NCI-H2196 (cell line): ENCODE measurements at regions not wholly inside any gene's neighbourhood (a gene's known extent, or its start where the extent isn't known, plus 50 kb on each side); places are given as distances from the start of the nearest gene placed in this dataset.
"Not testable (repeated sequence)": the region's sequence is repeated elsewhere in the genome, so short reads cannot be mapped to it uniquely, and the experiment has no call there.

Experiments
- DNase-seq: peaks from one replicate; lab custom pipeline; 2025; ENCODE audit not compliant: unreplicated experiment; lab: John Stamatoyannopoulos, UW

DNA sequence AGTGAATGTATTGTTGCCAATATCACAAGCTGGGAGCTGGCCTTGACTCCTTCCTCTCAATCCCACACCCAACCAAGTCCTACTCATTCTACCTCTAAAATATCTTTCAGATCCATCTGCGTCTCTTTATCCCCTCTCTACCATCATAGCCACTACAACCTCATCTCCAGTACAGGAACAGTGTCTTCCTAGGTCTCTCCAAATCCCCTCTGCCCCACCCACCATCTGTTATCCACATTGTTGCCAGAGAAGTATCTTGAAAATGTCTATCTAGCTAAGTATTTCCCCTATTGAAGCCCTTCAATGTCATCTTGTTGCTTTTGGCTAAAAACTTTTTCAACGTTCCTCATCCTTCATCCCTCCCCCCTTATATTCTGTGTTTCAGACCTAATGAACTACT, 244.7 kb downstream of the C12orf75 start:
- no peak for DNase-seq

GRCh38 chr12:105576261-105576660, 245.8 kb downstream of the C12orf75 start:
- DNase-seq = no peak

- peak; percentile 53 for DNase-seq
Observed at GRCh38 chr12:105580821-105581352, 250.4 kb downstream of the C12orf75 start.

DNA sequence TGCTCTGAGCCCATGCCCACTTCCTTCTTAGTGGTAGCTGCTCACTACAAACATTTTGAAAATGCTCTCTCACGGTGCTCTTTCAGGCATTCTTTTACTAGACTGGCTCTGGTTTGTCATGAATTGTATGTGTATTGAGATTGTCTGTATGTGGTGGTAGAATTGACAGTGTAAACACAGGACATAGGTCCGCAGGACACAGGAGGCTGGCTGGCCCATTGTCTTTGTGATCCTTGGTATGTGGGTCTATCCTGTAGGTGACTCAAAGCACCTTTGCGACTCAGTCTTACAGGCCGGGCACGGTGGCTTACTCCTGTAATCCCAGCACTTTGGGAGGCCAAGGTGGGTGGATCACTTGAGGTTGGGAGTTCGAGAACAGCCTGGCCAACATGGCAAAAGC, 250.9 kb downstream of the C12orf75 start:
- no peak for DNase-seq

- no peak for DNase-seq
Observed at GRCh38 chr12:105585107-105585506, 254.6 kb downstream of the C12orf75 start.

GRCh38 chr12:105587237-105587636, 256.7 kb downstream of the C12orf75 start:
- no peak for DNase-seq

- no peak for DNase-seq
Observed at GRCh38 chr12:105588106-105588505, 257.6 kb downstream of the C12orf75 start.

DNA sequence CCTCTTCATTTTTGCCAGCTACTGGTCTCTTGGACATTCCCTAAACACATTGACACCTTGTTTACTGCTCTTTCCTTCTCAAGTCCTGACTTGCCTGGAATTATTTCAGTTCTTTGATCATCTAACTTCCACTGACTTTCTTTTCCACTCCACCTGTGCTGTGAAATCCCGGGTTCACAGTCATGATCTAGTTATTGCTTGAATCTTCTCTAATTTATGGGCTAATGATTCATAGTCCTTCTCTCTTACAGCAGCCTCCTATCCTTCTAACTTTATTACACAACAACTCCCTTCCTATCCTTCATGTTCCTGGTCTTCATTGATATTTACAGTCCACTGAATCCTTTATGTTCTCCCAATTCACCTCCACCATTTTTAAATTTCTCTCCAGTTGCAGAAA, 260.1 kb downstream of the C12orf75 start:
- no peak for DNase-seq

DNA sequence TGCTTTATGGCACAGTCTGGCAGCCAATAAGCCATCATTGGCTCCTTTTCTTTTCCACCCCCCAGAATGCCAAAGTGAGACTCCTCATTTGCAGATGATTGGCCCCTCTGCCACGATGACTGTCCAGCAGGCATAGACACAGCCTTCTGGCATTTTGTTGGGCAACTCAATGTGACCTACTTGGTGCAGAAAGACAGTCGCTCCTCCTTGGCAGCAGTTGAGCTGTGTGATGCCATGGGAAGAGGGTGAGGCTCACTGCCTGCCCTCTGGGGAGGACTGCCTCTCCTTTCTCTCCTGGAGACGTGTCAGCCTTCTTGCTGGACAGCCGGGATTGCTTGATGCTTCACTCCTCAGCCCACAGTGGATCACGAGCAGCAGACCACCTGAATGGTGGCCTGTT, 264.9 kb downstream of the C12orf75 start:
- DNase-seq = no peak

DNA sequence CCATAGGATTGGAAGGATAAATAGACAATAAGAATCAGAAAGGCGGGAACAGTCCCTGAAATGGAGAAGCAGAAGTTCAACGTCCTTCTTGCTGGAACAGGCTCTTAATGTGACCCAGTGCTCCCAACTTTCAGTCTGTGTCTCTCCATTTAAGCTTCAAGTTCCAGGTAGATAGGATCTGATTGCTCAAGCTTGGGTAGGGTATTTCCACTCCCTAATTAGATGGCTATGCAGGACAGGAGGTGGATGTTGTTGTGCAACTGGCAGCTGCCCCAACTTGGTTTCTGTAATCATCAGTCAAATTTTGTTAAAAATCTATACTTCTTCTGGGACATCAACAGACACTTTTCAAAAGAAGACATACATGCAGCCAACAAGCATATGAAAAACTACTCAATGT, 266.2 kb downstream of the C12orf75 start:
- DNase-seq = no peak

DNA sequence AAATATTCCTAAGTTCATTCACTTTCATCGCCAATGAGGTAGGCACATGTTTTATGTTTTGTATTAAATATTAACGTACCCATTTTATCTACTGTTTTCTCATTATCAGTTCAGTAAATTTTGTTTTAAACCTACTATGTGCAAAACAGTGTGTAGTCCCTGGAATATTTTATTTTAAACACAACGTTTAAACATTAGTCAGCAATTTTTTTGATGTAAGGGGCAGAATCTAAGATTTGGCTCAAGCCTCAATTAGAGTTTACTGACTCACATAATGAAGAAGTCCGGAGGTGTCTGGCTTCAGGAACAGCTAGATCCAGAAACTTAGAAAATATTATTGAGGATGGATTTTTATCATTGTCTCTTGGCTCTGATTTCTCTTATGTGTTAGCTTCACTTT, 267.5 kb downstream of the C12orf75 start:
- no peak for DNase-seq

DNA sequence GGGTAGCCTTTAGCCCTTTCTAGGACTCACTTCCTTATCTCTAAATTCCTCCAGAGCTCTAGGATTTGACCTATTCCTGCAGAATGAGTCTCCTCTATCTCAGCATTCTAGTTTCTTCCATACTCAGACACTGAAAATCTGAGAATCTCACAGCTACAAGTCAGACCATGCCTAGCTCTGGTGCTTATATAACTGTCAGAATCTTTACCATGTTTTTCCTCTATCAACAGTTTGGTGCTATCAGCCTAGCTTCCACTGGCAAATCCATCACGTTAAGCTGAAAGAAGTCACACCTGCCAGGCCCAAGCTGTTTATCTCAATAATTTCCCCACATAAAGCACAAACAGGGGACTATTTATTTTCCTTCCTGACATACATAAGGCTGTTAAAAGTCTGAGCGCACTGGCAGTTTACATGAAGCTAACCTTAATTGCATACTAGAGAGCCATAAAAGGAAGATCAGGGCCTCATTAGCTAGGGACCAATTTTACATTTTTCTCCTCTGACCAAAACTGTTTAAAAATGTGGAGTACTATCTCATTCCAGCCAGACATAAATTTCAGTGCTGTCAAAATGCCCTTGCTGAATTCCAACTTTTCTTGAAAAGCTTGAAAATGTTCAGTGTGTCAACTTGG, 270.5 kb downstream of the C12orf75 start:
- no peak for DNase-seq

DNA sequence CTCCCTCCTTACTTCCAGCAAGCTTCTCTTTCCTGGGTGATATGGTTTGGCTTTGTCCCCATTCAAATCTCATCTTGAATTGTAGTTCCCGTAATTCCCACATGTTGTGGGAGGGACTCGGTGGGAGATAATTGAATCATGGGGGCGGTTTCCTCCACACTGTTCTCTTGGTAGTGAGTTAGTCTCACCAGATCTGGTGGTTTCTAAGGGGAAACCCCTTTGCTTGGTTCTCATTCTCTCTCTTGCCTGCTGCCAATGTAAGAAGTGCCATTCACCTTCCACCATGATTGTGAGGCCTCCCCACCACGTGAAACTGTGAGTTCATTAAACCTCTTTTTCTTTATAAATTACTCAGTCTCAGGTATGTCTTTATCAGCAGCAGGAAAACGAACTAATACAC, 271.8 kb downstream of the C12orf75 start:
- not testable (repeated sequence) for DNase-seq

GRCh38 chr12:105604281-105604680, 273.8 kb downstream of the C12orf75 start:
- not testable (repeated sequence) for DNase-seq

GRCh38 chr12:105606613-105607012, 276.1 kb downstream of the C12orf75 start:
- DNase-seq = not testable (repeated sequence)

DNA sequence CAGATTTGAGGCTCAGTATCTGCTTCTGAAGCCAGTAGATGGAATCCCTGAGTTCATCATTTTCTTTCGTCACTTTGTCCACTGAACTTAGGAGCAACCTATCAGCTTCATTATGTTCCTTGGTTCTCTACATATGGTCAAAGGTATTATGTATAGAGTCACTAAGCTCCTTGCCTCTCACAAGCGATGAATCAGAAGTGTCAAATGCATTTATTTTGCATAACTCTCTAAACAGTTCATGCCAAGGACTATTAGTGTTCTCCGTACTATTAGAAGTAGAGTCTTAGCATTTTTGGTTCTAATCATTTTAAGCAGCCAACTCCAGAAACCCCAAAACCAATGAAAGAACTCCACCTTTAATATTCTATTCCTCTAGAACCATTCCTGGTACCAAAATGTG, 278.5 kb downstream of the C12orf75 start:
- DNase-seq = not testable (repeated sequence)

GRCh38 chr12:105610459-105610858, 280.0 kb downstream of the C12orf75 start:
- no peak for DNase-seq

DNA sequence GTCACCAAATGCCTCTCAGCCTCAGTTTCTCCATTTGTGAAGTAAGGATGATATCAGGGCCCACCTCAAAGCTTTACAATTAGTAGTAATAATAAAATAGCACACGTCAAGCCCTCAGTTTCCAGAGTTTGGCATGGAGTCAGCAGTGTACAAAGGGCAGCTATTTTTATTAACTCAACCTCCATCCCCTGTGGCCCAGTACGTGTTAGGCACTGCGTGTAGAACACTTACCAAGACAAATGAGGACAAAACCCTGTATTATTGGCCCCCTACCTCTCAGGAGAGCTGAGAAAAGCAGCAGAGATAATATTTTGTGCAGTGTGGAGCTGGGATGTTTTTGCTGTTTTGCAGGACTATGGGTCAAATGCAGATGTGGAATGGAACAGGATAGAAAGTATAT, 280.8 kb downstream of the C12orf75 start:
- no peak for DNase-seq

- DNase-seq = no peak
Observed at GRCh38 chr12:105613269-105613668, 282.8 kb downstream of the C12orf75 start.

DNA sequence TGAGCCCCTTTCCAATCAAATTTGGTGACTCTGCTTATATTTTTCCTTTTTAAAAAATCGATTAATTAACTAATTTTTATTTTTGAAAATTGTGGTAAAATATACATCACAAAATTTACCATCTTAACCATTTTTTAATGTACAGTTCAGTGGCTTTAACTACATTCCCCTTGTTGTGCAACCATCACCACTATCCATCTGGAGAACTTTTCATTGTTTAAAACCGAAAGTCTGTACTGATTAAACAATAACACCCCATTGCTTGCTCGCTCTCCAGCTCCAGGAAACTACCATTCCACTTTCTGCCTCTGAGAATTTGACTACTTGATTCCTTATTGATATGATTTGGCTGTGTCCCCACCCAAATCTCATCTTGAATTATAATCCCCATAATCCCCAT, 283.4 kb downstream of the C12orf75 start:
- no peak for DNase-seq

GRCh38 chr12:105616971-105617540, 286.6 kb downstream of the C12orf75 start:
- DNase-seq = no peak

DNA sequence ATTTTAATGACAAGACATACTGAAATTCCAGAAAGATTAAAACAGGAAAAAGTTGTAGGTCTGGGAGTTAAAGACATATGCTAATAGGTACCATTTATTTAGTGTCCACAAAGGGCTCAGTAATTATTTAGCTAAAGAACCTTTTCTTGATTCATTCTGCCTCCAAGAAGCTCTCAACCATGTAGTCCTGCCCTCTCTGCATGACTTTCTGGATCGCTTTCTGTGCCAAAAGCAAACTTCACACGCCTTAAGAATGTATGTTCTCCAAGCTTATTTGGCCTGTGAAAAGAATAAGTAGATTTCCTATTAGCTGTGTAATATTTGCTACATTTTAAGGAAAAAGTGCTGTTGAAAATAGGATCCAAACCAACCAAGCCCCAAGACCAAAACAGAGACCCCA, 291.7 kb downstream of the C12orf75 start:
- DNase-seq = no peak
